Stimulated activated CD8-positive, alpha-beta memory T cell treated with anti-CD3 and anti-CD28 coated beads, Interleukin-15, amount 100 ng/mL, for 24 hours (primary cell): ENCODE measurements at regions not wholly inside any gene's neighbourhood (a gene's known extent, or its start where the extent isn't known, plus 50 kb on each side); places are given as distances from the start of the nearest gene placed in this dataset.

Experiments
- DNase-seq: peaks from one replicate; pipeline ENCODE4 v3.0.0-alpha.2; 2020; ENCODE audit warnings: low read depth

GRCh38 chr18:51400721-51401120 lies 203.2 kb upstream of the MEX3C start:
- DNase-seq = no peak

DNA sequence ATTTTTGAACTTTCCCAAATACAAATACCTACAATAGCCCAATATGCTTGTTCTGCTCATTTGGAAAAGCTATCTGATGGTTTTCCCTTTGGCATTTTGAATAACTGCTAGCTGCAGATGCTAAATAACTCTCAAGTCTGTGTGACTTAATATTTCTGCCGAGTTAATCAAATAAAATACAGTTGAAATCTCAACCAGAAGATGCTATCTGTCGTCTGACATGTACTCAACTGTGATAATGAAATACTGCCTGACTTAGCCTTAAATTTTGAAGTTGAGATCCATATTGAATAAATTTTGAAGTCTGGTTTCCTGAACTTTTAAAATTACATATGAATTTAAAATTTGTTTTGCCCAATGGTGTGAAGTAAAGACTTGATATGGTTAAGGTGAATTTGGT lies 204.4 kb upstream of the MEX3C start:
- DNase-seq = no peak

DNA sequence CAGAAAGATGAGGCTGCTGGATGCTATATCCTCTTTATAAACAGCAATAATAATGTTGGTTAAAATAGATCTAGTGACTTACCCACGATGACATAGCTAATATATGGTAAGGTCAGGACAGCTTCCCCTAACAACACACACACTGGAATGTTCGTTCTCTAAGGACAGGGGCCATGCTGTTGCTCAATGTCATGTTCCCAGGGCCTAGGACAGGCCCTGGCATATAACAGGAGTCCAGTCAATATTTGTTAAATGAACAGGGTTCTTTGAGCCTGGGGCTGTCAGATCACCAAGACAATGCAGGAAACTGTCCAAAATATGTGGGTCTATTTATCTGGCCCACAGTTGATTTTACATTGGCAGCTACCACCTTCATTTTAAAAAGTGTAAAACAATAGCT lies 207.1 kb upstream of the MEX3C start:
- DNase-seq = no peak

DNA sequence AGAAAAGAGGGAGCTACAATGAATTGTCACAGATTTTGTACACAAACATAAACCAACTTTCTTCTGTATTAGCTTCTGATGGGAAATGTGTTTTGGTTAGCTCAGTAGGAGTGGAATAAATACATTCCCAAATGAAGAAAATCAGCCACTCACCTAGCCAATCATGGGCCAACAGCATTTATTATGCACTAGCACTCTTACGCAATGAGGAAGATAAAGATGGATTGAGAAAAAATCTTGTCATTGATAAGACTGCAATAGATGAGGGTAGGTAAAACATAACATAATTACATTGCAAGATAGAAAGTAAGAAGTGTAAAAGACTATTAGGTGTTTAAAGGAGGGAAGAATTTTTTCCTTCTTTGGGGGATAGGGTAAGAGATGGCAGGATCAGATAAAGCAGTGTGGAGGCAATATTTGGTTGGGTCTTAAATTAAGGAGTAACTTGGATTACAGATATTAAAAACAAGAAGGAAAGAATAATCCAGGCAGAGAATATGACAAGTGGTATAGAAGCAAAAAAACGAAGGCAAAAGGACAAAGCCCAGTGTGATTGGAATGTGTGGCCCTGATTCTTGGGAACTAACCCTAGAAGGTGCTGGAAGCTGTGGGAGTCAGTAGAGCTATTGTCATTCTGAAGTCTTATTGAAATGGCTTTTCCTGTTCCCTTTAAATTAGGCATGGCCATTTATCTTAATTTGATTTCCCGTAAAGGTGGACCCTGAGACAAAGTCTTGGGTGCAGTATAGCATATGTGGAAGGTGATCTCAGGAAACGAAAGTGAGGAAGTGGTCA lies 208.4 kb upstream of the MEX3C start:
- DNase-seq = no peak

DNA sequence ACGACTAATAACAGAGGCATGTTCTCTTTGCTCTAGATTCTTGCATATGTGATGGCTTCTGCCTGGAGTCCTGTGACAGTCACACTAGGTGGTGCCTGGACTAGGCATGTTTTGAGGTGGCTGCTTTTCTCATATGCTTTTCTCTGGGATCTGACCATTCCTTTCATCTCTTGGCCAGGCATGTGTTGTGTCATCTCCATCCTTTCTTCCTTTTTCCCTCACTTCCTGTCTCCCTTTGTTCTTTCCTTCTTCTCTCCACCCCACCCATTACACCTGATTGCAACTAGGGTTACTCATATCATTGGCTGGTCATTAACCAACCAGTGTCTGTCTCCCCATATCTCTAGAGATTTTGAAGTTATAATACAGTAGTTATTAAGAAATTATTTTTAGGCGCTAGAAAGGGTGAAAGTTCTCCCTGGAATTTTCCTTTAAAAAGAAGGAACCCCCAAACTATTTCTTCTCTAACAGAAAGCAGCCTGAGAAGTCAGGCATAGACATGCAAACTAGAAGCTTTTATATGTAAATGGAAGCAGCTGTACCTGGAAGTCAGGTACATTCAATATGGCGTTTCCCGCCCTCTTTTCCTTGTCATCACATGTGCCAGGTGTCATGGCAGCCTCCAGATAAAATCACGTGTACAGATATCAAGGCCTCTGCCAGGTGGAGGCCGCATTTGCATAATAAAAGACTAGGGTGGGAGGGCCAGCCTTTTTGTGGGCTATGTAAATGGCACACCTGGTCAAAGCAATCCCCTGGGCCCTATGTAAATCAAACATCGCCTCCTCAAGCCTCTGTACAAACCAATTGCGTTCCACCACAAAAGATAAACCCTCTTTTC lies 220.4 kb upstream of the MEX3C start:
- no peak for DNase-seq

DNA sequence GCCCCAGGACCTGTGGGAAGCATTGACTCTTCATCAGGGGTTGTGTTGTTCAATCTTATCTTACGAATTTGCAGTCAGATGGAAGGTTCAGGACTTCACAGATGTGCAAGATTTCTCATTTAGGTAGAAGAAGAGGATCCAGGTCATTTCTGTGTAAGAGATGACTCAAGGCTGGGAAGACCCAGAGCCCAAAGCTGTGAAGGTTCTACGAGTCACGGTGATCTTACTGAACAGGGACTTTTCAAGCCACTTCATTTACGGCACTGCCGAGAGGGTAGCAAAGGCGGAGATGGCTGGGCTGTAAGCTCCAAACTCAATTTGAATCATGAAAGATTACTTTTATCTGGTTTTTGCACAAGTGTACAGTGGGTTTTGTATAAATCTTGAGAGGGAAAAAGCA lies 228.0 kb upstream of the MEX3C start:
- no peak for DNase-seq

- DNase-seq = no peak
These were observed 228.4 kb upstream of the MEX3C start for GRCh38 chr18:51425889-51426288.

DNA sequence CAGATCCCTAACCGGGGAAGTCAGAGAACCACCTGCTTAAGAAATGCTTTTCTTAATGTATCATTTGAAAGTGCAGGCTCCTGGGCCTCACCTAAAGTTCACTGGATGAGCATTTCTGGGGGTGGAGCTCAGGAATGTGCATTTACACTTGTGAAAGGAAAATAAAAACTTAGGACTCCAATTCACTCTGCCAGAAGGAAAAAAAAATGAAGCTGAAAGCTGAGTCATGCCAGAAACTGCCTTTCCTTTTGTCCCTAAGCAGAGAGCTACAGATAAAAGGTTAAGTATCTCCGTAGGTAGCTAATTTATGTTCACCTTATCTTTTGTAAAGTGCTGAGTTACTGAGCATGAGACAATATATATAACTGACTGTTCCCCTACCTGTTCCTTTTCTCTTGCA lies 229.5 kb upstream of the MEX3C start:
- no peak for DNase-seq

DNA sequence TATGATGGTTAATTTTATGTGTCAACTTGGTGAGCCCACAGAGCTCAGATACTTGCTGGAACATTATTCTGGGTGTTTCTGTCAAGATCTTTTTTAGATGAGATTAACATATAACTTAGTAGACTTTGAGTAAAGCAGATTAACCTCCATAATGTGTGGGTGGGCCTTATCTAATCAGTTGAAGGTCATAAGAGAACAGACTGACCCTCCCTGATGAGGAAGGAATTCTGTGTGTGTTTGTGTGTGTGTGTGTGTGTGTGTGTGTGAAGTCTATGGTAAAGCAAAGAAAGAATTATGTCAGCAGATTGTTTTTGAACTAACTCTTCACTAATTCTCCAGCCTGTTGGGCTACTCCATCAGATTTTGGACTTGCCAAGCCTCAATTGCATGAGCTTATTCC lies 232.2 kb upstream of the MEX3C start:
- no peak for DNase-seq

GRCh38 chr18:51430538-51430937 lies 233.1 kb upstream of the MEX3C start:
- DNase-seq = no peak

DNA sequence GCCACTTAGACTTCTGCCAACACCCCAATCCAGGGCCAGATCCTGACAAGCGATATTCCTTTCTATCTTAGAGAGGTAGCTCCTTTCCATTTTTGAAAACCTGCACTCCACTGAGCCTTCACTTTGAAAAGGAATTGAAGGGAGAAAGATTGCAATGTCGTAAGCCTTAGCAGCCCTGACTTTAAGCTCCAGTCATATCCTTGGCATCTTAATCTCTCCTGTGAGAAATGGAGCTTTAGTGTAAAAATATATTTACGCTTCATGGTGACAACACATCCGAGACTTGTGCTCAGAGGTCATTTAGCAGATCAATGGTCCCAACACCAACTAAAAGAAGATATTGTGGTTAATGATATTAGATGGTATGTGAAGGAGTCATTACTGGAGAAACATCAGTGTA lies 235.8 kb upstream of the MEX3C start:
- DNase-seq = no peak

DNA sequence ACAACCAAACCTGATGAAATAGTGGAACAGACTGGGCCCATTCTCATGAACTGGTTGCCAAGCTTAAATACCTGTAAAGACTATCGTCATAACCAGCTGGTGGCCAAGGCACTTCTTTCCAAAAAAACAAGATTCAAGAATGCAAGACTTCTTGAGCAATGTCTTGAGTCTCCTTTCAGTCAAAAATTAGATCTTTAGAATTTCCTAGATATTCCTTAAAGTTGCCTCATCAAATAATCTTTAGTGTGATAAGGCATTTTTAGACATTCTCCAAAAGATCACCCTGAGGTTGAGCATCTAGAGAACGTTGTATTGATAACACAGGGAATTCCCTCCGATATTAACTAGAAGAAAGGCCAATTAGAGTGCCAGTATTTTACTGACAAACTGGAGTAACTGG lies 236.4 kb upstream of the MEX3C start:
- no peak for DNase-seq

GRCh38 chr18:51437280-51438271 lies 240.1 kb upstream of the MEX3C start:
- DNase-seq = no peak

DNA sequence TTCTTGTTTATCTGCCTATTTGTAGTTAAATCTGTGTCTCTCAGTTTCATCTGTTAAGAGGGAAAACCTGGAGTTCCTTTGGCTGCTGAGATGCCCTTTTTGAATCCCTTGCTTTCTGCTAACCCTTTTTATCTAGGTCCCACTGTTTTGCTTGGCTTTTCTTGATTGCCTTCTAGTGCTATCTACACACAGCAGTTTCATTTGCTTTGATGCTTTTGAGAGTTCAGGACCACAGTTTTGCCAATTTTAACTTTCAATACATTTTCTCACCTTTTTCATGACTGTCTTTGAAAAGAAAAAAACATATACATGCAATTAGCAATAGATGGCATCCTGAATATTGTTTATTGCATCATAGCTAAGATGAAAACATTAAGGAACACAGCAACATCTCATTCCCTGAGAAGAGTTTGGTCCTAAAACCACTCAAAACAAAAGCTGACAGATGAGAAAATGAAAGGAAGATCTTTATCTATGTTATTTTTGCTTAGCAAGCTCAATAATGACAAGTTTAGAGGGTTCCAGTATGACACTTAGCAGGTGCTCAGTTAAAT lies 241.4 kb upstream of the MEX3C start:
- DNase-seq = no peak

DNA sequence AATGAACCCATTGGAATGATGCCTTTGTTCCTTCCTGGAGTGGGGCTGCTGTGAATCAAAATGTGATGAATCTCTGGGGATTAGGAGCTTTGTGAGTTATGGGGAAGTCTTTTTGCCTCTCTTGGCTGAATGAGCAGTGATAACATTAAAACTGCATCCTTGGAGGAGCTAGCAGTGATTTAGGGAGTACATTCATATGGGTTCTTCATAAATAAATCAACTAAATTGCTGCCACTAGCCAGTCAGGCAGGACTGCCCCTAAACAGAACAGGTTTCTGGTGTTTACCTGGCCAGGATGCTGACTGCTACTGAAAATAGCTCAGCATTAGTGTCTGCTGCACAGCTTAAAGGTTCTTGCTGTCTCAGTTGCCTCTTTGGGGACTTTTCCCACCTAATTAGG lies 244.5 kb upstream of the MEX3C start:
- DNase-seq = no peak

GRCh38 chr18:51446571-51447210 lies 249.2 kb upstream of the MEX3C start:
- DNase-seq = no peak

GRCh38 chr18:51447351-51448342 lies 250.2 kb upstream of the MEX3C start:
- no peak for DNase-seq

- DNase-seq = no peak
These were observed 251.5 kb upstream of the MEX3C start for GRCh38 chr18:51448949-51449348.

GRCh38 chr18:51453594-51453993 lies 256.1 kb upstream of the MEX3C start:
- no peak for DNase-seq

DNA sequence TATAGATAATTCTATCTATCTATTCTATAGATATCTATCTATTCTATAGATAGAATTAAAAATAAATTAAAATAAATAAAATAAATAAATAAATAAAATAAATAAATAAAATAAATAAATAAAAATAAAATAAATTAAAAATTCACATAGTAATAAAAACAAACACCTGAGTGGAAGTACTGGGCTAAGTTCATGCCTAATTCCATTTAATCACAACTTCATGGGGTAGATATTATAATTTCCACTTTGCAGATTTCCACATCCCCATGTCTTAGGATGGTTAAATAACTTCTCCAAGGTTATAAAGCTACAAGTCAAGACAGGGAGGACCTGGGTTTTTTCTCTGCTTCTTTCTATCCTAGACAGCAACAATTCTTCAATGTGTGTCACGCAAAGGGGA lies 261.4 kb upstream of the MEX3C start:
- no peak for DNase-seq
